Tibial artery (tissue), 4 donors: ENCODE measurements at regions not wholly inside any gene's neighbourhood (a gene's known extent, or its start where the extent isn't known, plus 50 kb on each side); places are given as distances from the start of the nearest gene placed in this dataset.

ENCODE experiments used
- DNase-seq, 2 donors: peaks; one replicate each; pipeline ENCODE4 v3.0.0-alpha.2; 2019
- H3K27ac ChIP-seq, 2 donors: fragments of 200-600 bp; sonication (generic) in 1 of 2; 1 replicate in 1 of 2; 2 replicates in 1 of 2; pipeline ENCODE4 v1.5.1; 2018 to 2019; ENCODE audit warnings: mild to moderate bottlenecking in 1 of 2
- H3K27me3 ChIP-seq, 2 donors: fragments of 200-600 bp; sonication (generic) in 1 of 2; one replicate each; pipeline versions ENCODE4 v1.5.1 to v1.6.0; 2016 to 2019
- H3K36me3 ChIP-seq, 3 donors: fragments of 200-600 bp; sonication (generic) in 2 of 3; one replicate each; pipeline ENCODE4 v1.5.1; 2016 to 2019; ENCODE audit warnings: mild to moderate bottlenecking in 2 of 3
- H3K4me1 ChIP-seq, 4 donors: fragments of 200-600 bp; sonication (generic) in 2 of 4; 1 replicate in 3 of 4; 2 replicates in 1 of 4; pipeline ENCODE4 v1.5.1; 2016 to 2019
- H3K4me3 ChIP-seq, 2 donors: fragments of 200-600 bp; sonication (generic) in 1 of 2; 1 replicate in 1 of 2; 2 replicates in 1 of 2; pipeline ENCODE4 v1.5.1; 2018 to 2019; ENCODE audit warnings: mild to moderate bottlenecking in 2 of 2
- H3K9me3 ChIP-seq, 3 donors: fragments of 200-600 bp; sonication (generic) in 1 of 3; one replicate each; pipeline ENCODE4 v1.5.1; 2016 to 2019
- intact Hi-C: fragments of 100-400 bp; cut with DNase I; formaldehyde crosslinking; loops from one replicate; pipeline ENCODE4 v1.15.0; 2023; ENCODE audit warnings: low total_unique reads
- TF ChIP-seq, protein P1 (sequence below), 2 experiments: fragments of 200-600 bp in 1 of 2; fragments of 450-650 bp in 1 of 2; IDR thresholded peaks; one replicate each; pipeline ENCODE4 v1.5.1; 2017 to 2019; ENCODE audit warnings: antibody characterized with exemption in 2 of 2, mild to moderate bottlenecking in 1 of 2, moderate library complexity in 1 of 2

DNA sequence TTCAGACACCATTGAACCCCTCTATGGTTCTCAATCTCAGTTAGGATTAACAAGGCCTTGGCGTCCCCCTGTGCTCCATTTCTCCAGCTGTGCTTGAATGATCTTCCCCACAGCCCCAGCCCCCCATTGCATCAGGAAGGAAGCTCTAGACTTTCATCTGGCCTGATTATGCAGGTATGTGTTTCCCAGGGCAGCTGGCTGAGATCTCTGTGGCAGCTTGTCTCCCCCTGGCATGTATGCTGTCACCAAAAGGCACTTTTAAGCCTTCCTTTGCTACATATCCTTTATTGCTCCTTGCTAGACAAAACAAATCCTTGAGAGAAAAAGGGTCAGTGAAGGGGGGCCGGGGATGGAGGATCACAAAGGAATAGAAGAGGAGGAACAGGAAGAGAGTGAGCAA is 1056.0 kb upstream of the SLIT2 start:
- Histone ChIP-seq H3K9me3 (no peaks in the 10 kb centered on the region), H3K36me3 (no peaks in the 10 kb centered on the region), H3K4me1 (no peaks in the 10 kb centered on the region), H3K27me3 (no peaks in the 10 kb centered on the region), H3K4me3 (no peak overlapping the region), H3K27ac (no peak overlapping the region)
- DNase-seq = no peak
- intact Hi-C loops = no loop called here
- TF ChIP-seq, protein P1, sequence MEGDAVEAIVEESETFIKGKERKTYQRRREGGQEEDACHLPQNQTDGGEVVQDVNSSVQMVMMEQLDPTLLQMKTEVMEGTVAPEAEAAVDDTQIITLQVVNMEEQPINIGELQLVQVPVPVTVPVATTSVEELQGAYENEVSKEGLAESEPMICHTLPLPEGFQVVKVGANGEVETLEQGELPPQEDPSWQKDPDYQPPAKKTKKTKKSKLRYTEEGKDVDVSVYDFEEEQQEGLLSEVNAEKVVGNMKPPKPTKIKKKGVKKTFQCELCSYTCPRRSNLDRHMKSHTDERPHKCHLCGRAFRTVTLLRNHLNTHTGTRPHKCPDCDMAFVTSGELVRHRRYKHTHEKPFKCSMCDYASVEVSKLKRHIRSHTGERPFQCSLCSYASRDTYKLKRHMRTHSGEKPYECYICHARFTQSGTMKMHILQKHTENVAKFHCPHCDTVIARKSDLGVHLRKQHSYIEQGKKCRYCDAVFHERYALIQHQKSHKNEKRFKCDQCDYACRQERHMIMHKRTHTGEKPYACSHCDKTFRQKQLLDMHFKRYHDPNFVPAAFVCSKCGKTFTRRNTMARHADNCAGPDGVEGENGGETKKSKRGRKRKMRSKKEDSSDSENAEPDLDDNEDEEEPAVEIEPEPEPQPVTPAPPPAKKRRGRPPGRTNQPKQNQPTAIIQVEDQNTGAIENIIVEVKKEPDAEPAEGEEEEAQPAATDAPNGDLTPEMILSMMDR (IDR thresholded peaks at IDR 0.05) = no peak

DNA sequence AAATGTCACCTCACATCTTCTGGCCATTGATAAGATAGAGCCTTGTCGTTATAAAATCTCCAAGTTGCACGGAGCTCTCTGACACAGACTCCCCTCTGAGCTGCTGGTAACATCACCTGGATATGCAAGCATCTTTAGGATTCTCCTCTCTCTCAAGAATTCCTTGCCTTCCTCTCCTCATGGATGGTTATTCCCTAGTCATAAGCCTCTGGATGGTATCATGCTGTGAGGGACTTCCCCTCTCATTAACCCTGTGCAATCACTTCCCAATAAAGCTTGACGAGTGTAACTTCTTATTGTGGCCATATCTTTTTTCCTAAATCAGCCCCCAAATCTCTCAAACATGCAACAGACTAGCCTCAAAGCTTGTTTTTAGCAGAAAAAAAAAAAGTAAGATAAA is 1057.0 kb upstream of the SLIT2 start:
- H3K9me3 ChIP-seq = no peaks in the 10 kb centered on the region
- H3K36me3 ChIP-seq = no peaks in the 10 kb centered on the region
- intact Hi-C loops = no loop called here
- no peak overlapping the region for H3K27ac ChIP-seq
- no peak overlapping the region for H3K4me3 ChIP-seq
- no peaks in the 10 kb centered on the region for H3K27me3 ChIP-seq
- no peaks in the 10 kb centered on the region for H3K4me1 ChIP-seq
- DNase-seq = no peak
- TF ChIP-seq, protein P1 (IDR thresholded peaks at IDR 0.05) = no peak

- H3K36me3 ChIP-seq = no peaks in the 10 kb centered on the region
- DNase-seq = no peak
- no peaks in the 10 kb centered on the region for H3K9me3 ChIP-seq
- no peak overlapping the region for H3K4me3 ChIP-seq
- TF ChIP-seq, protein P1 (IDR thresholded peaks at IDR 0.05) = no peak
- no peak overlapping the region for H3K27ac ChIP-seq
- intact Hi-C loops = no loop called here
- H3K27me3 ChIP-seq = no peaks in the 10 kb centered on the region
- no peaks in the 10 kb centered on the region for H3K4me1 ChIP-seq
Observed at GRCh38 chr4:19193274-19193981, 1058.3 kb upstream of the SLIT2 start.

DNA sequence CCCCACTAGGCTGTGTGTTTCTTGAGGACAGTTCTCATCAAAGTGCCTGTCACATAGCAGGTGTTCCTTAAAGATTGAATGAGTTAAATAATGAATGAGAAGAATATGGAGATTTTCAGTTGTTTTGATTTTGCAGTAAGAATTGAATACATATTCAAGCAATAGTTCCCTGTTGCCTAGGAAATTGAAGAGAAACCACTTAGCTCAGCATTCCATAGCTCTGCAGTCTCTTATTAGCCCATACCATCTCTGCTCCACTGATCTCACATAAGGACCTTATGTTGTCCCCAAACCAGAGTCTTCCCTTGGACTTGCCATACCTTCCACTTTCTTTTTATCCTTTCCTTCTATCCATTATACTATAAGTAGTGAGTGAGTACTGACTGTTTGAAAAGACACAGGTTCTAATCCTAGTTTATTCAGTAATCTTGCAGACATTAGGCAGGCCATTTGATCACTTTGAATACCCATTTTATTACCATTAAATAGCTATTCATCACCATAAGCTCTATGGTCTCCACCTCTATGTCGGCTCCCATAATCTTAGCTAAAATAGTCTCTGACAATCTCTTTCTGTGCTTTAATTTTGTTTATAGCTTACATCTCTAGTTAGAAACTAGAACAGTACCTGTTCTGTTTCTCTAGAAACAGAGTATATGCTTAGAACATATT is 1059.6 kb upstream of the SLIT2 start:
- H3K9me3 ChIP-seq = no peaks in the 10 kb centered on the region
- no peak overlapping the region for H3K27ac ChIP-seq

DNA sequence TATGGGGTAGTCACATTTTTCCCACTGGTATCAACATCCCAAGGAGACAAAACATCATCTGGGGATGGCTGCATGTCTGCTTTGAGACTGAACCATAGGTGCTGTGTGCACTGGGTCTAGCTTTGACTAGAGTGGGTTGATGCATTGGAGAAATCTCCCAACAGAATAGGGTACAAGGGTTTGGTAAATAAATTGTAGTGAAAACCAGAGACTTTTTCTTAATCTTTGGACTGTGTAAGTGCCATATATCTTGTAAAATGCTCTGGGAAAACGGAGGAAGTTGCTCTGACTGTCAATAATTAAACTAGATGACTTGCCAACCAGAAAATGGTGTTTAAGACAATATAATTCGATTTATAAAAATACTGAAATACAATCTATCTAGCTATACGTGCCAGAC is 1064.0 kb upstream of the SLIT2 start:
- H3K4me1 ChIP-seq = peaks cover 0 to 10% (median 0%) of the 10 kb centered on the region in 4 donors
- H3K4me3 ChIP-seq = no peak overlapping the region
- intact Hi-C loops = no loop called here
- no peak overlapping the region for H3K27ac ChIP-seq
- no peaks in the 10 kb centered on the region for H3K36me3 ChIP-seq
- no peaks in the 10 kb centered on the region for H3K9me3 ChIP-seq
- H3K27me3 ChIP-seq = no peaks in the 10 kb centered on the region
- TF ChIP-seq, protein P1 (IDR thresholded peaks at IDR 0.05) = no peak
- DNase-seq = no peak

More for the DNA sequence above, 1059.6 kb upstream of the SLIT2 start:
- Histone ChIP-seq H3K4me3 (no peak overlapping the region), H3K36me3 (no peaks in the 10 kb centered on the region), H3K4me1 (peaks cover 0 to 4% (median 0%) of the 10 kb centered on the region in 4 donors), H3K27me3 (no peaks in the 10 kb centered on the region)
- intact Hi-C loops = no loop called here
- DNase-seq = no peak
- TF ChIP-seq, protein P1 (IDR thresholded peaks at IDR 0.05) = no peak
